Stimulated activated CD8-positive, alpha-beta memory T cell treated with anti-CD3 and anti-CD28 coated beads, Interleukin-2, amount 100 ng/mL, for 1 hour (primary cell): ENCODE measurements at regions not wholly inside any gene's neighbourhood (a gene's known extent, or its start where the extent isn't known, plus 50 kb on each side); places are given as distances from the start of the nearest gene placed in this dataset.
"Not testable (repeated sequence)": the region's sequence is repeated elsewhere in the genome, so short reads cannot be mapped to it uniquely, and the experiment has no call there.

Source experiments
- DNase-seq, 2 donors: peaks; one replicate each; pipeline ENCODE4 v3.0.0-alpha.2; 2020; ENCODE audit warnings: low read depth in 2 of 2

GRCh38 chr1:234866007-234866866 lies 256.3 kb upstream of the IRF2BP2 start:
- DNase-seq, result no peak

GRCh38 chr1:234865171-234866006 lies 255.4 kb upstream of the IRF2BP2 start:
- no peak for DNase-seq

GRCh38 chr1:234864116-234864515 lies 254.1 kb upstream of the IRF2BP2 start:
- no peak for DNase-seq

GRCh38 chr1:234863551-234863971 lies 253.6 kb upstream of the IRF2BP2 start:
- no peak for DNase-seq

- DNase-seq, result no peak
Observed at GRCh38 chr1:234862944-234863515, 253.1 kb upstream of the IRF2BP2 start.

- DNase-seq, result no peak
Observed at GRCh38 chr1:234862360-234862943, 252.5 kb upstream of the IRF2BP2 start.

- no peak for DNase-seq
Observed at GRCh38 chr1:234861761-234862160, 251.8 kb upstream of the IRF2BP2 start.

- DNase-seq, result no peak
Observed at GRCh38 chr1:234861024-234861620, 251.1 kb upstream of the IRF2BP2 start.

GRCh38 chr1:234858722-234859121 lies 248.7 kb upstream of the IRF2BP2 start:
- DNase-seq, result no peak

- DNase-seq, result no peak
Observed at GRCh38 chr1:234856845-234857245, 246.9 kb upstream of the IRF2BP2 start.

GRCh38 chr1:234855851-234856250 lies 245.9 kb upstream of the IRF2BP2 start:
- no peak for DNase-seq

GRCh38 chr1:234854645-234855039 lies 244.7 kb upstream of the IRF2BP2 start:
- DNase-seq, result no peak

GRCh38 chr1:234853906-234854644 lies 244.1 kb upstream of the IRF2BP2 start:
- no peak for DNase-seq

- DNase-seq, result no peak
Observed at GRCh38 chr1:234852659-234853058, 242.7 kb upstream of the IRF2BP2 start.

GRCh38 chr1:234851450-234852438 lies 241.8 kb upstream of the IRF2BP2 start:
- DNase-seq, result no peak

- no peak for DNase-seq
Observed at GRCh38 chr1:234849832-234850231, 239.9 kb upstream of the IRF2BP2 start.

GRCh38 chr1:234848972-234849649 lies 239.1 kb upstream of the IRF2BP2 start:
- no peak for DNase-seq

- DNase-seq, result not testable (repeated sequence)
Observed at GRCh38 chr1:234846813-234847212, 236.8 kb upstream of the IRF2BP2 start.

GRCh38 chr1:234845836-234846235 lies 235.9 kb upstream of the IRF2BP2 start:
- DNase-seq, result no peak
